HEK293 (cell line): ENCODE measurements at regions not wholly inside any gene's neighbourhood (a gene's known extent, or its start where the extent isn't known, plus 50 kb on each side); places are given as distances from the start of the nearest gene placed in this dataset.

Experiments used
- KLF16 ChIP-seq: fragments of 450-650 bp; formaldehyde crosslinking; IDR thresholded peaks from 2 replicates; pipeline ENCODE4 v1.5.1; 2017; ENCODE audit warnings: missing biosample characterization, missing genetic modification characterization
- PRDM1 ChIP-seq: fragments of 450-650 bp; formaldehyde crosslinking; IDR thresholded peaks from 2 replicates; pipeline ENCODE4; 2016; ENCODE audit warnings: missing biosample characterization, missing genetic modification characterization
- SCRT2 ChIP-seq: fragments of 450-650 bp; formaldehyde crosslinking; IDR thresholded peaks from 2 replicates; pipeline ENCODE4 v1.5.1; 2016; ENCODE audit warnings: missing biosample characterization, missing genetic modification characterization
- ZBTB20 ChIP-seq: fragments of 450-650 bp; formaldehyde crosslinking; IDR thresholded peaks from 2 replicates; pipeline ENCODE4 v1.5.1; 2016; ENCODE audit warnings: missing biosample characterization, missing genetic modification characterization
- ZBTB7A ChIP-seq: fragments of 450-650 bp; formaldehyde crosslinking; IDR thresholded peaks from 2 replicates; pipeline ENCODE4 v1.5.1; 2016; ENCODE audit warnings: low read depth, missing biosample characterization, missing genetic modification characterization
- ZNF133 ChIP-seq: fragments of 450-650 bp; formaldehyde crosslinking; IDR thresholded peaks from 2 replicates; pipeline ENCODE4 v1.5.1; 2016; ENCODE audit warnings: missing biosample characterization, missing genetic modification characterization
- ZNF24 ChIP-seq: fragments of 450-650 bp; formaldehyde crosslinking; IDR thresholded peaks from 2 replicates; pipeline ENCODE4 v1.5.1; 2016; ENCODE audit warnings: missing biosample characterization, missing genetic modification characterization
- ZNF335 ChIP-seq: fragments of 450-650 bp; formaldehyde crosslinking; conservative IDR thresholded peaks from 2 replicates; pipeline ENCODE4 v1.5.1; 2016; ENCODE audit warnings: missing biosample characterization, missing genetic modification characterization
- ZNF354C ChIP-seq: fragments of 450-650 bp; formaldehyde crosslinking; IDR thresholded peaks from 2 replicates; pipeline ENCODE4 v1.5.1; 2016; ENCODE audit warnings: missing biosample characterization, missing genetic modification characterization, low read depth, borderline replicate concordance
- ZNF404 ChIP-seq: fragments of 450-650 bp; formaldehyde crosslinking; IDR thresholded peaks from 2 replicates; pipeline ENCODE4 v1.5.1; 2017; ENCODE audit warnings: missing biosample characterization, missing genetic modification characterization
- ZNF473 ChIP-seq: fragments of 450-650 bp; formaldehyde crosslinking; IDR thresholded peaks from 2 replicates; pipeline ENCODE4 v1.5.1; 2017; ENCODE audit warnings: missing biosample characterization, missing genetic modification characterization
- ZNF530 ChIP-seq: fragments of 450-650 bp; formaldehyde crosslinking; IDR thresholded peaks from 2 replicates; pipeline ENCODE4 v1.5.1; 2016; ENCODE audit warnings: low read depth, missing biosample characterization, missing genetic modification characterization
- ZNF548 ChIP-seq: fragments of 450-650 bp; formaldehyde crosslinking; IDR thresholded peaks from 2 replicates; pipeline ENCODE4 v1.5.1; 2016; ENCODE audit warnings: missing biosample characterization, missing genetic modification characterization
- ZNF600 ChIP-seq: fragments of 450-650 bp; formaldehyde crosslinking; IDR thresholded peaks from 2 replicates; pipeline ENCODE4 v1.5.1; 2016; ENCODE audit warnings: missing biosample characterization, missing genetic modification characterization
- ZNF626 ChIP-seq: fragments of 450-650 bp; sonication (Bioruptor Pico); formaldehyde crosslinking; IDR thresholded peaks from 2 replicates; pipeline ENCODE4 v1.5.1; 2018; ENCODE audit warnings: missing biosample characterization, missing genetic modification characterization, inconsistent platforms
- ZNF654 ChIP-seq: fragments of 450-650 bp; formaldehyde crosslinking; IDR thresholded peaks from 2 replicates; pipeline ENCODE4 v1.5.1; 2016; ENCODE audit warnings: low read depth, missing biosample characterization, missing genetic modification characterization
- ZNF747 ChIP-seq: fragments of 450-650 bp; formaldehyde crosslinking; IDR thresholded peaks from 2 replicates; pipeline ENCODE4 v1.5.1; 2016; ENCODE audit warnings: missing biosample characterization, missing genetic modification characterization
- ZNF837 ChIP-seq: fragments of 450-650 bp; formaldehyde crosslinking; IDR thresholded peaks from 2 replicates; pipeline ENCODE4 v1.5.1; 2016; ENCODE audit warnings: missing biosample characterization, missing genetic modification characterization
- TF ChIP-seq, protein P1 (sequence below): fragments of 450-650 bp; formaldehyde crosslinking; IDR thresholded peaks from 2 replicates; pipeline ENCODE4 v1.5.1; 2016; ENCODE audit warnings: missing biosample characterization, missing genetic modification characterization, borderline replicate concordance
- TF ChIP-seq, protein P2 (sequence below): fragments of 450-650 bp; formaldehyde crosslinking; IDR thresholded peaks from 2 replicates; pipeline ENCODE4 v1.5.1; 2016; ENCODE audit warnings: missing biosample characterization, missing genetic modification characterization
- TF ChIP-seq, protein P3 (sequence below): fragments of 450-650 bp; formaldehyde crosslinking; IDR thresholded peaks from 2 replicates; pipeline ENCODE4 v1.5.1; 2017; ENCODE audit warnings: missing biosample characterization, missing genetic modification characterization
- TF ChIP-seq, protein P4 (sequence below): fragments of 450-650 bp; formaldehyde crosslinking; IDR thresholded peaks from 2 replicates; pipeline ENCODE4 v1.5.1; 2016; ENCODE audit warnings: missing biosample characterization, missing genetic modification characterization
- TF ChIP-seq, protein P5 (sequence below): fragments of 450-650 bp; formaldehyde crosslinking; IDR thresholded peaks from 2 replicates; pipeline ENCODE4 v1.5.1; 2016; ENCODE audit warnings: missing biosample characterization, missing genetic modification characterization, low read depth
- TF ChIP-seq, protein P6 (sequence below): fragments of 450-650 bp; formaldehyde crosslinking; IDR thresholded peaks from 2 replicates; pipeline ENCODE4 v1.5.1; 2016; ENCODE audit warnings: missing biosample characterization, missing genetic modification characterization

DNA sequence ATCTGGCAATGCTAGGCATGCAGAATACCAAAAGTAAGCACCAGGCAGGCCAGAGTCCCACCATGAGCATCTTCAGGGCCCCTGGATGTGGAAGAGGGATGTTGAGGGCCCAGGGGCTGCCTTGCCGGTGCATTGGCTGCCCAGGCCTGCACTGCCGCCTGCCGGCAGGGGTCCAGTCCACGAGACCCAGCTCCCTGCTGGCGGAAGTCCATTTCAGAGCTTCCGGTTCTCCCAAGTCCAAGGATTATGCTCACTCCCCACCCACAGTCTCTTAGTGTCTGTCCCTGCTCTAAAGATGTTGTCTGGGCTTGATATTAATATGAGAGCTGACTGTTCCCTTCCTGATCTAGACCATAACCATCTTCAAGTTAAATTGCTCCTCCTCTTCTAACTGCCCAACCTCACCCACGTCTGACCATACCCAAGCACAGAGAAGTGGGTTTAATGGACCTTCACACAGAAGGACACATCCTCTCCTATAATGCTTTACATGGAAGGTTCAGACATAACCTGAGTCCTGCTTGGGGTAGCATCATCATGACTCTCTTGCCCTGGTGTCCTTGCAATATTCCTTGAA, 117.4 kb downstream of the DAD1 start (continued):
- TF ChIP-seq, protein P1, sequence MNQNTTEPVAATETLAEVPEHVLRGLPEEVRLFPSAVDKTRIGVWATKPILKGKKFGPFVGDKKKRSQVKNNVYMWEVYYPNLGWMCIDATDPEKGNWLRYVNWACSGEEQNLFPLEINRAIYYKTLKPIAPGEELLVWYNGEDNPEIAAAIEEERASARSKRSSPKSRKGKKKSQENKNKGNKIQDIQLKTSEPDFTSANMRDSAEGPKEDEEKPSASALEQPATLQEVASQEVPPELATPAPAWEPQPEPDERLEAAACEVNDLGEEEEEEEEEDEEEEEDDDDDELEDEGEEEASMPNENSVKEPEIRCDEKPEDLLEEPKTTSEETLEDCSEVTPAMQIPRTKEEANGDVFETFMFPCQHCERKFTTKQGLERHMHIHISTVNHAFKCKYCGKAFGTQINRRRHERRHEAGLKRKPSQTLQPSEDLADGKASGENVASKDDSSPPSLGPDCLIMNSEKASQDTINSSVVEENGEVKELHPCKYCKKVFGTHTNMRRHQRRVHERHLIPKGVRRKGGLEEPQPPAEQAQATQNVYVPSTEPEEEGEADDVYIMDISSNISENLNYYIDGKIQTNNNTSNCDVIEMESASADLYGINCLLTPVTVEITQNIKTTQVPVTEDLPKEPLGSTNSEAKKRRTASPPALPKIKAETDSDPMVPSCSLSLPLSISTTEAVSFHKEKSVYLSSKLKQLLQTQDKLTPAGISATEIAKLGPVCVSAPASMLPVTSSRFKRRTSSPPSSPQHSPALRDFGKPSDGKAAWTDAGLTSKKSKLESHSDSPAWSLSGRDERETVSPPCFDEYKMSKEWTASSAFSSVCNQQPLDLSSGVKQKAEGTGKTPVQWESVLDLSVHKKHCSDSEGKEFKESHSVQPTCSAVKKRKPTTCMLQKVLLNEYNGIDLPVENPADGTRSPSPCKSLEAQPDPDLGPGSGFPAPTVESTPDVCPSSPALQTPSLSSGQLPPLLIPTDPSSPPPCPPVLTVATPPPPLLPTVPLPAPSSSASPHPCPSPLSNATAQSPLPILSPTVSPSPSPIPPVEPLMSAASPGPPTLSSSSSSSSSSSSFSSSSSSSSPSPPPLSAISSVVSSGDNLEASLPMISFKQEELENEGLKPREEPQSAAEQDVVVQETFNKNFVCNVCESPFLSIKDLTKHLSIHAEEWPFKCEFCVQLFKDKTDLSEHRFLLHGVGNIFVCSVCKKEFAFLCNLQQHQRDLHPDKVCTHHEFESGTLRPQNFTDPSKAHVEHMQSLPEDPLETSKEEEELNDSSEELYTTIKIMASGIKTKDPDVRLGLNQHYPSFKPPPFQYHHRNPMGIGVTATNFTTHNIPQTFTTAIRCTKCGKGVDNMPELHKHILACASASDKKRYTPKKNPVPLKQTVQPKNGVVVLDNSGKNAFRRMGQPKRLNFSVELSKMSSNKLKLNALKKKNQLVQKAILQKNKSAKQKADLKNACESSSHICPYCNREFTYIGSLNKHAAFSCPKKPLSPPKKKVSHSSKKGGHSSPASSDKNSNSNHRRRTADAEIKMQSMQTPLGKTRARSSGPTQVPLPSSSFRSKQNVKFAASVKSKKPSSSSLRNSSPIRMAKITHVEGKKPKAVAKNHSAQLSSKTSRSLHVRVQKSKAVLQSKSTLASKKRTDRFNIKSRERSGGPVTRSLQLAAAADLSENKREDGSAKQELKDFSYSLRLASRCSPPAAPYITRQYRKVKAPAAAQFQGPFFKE (tag by site-specific recombination), result no peak
- no peak for TF ChIP-seq KLF16 (tag by site-specific recombination)
- no peak for TF ChIP-seq ZNF404 (tag by site-specific recombination)
- TF ChIP-seq, protein P2, sequence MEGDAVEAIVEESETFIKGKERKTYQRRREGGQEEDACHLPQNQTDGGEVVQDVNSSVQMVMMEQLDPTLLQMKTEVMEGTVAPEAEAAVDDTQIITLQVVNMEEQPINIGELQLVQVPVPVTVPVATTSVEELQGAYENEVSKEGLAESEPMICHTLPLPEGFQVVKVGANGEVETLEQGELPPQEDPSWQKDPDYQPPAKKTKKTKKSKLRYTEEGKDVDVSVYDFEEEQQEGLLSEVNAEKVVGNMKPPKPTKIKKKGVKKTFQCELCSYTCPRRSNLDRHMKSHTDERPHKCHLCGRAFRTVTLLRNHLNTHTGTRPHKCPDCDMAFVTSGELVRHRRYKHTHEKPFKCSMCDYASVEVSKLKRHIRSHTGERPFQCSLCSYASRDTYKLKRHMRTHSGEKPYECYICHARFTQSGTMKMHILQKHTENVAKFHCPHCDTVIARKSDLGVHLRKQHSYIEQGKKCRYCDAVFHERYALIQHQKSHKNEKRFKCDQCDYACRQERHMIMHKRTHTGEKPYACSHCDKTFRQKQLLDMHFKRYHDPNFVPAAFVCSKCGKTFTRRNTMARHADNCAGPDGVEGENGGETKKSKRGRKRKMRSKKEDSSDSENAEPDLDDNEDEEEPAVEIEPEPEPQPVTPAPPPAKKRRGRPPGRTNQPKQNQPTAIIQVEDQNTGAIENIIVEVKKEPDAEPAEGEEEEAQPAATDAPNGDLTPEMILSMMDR (tag by site-specific recombination), result peak; percentile 77
- TF ChIP-seq ZNF654 (tag by site-specific recombination), result peak; percentile 37
- no peak for TF ChIP-seq ZNF626
- no peak for TF ChIP-seq ZNF837 (tag by site-specific recombination)
- peak; percentile 30; the same call in 1 of the 2 replicates for TF ChIP-seq ZNF335 (tag by site-specific recombination)
- TF ChIP-seq ZNF548 (tag by site-specific recombination), result no peak
- TF ChIP-seq ZBTB20 (tag by site-specific recombination), result peak; percentile 36; the same call in 1 of the 2 replicates
- no peak for TF ChIP-seq ZNF473 (tag by site-specific recombination)
- no peak for TF ChIP-seq ZNF600
- TF ChIP-seq, protein P3, sequence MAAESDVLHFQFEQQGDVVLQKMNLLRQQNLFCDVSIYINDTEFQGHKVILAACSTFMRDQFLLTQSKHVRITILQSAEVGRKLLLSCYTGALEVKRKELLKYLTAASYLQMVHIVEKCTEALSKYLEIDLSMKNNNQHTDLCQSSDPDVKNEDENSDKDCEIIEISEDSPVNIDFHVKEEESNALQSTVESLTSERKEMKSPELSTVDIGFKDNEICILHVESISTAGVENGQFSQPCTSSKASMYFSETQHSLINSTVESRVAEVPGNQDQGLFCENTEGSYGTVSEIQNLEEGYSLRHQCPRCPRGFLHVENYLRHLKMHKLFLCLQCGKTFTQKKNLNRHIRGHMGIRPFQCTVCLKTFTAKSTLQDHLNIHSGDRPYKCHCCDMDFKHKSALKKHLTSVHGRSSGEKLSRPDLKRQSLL (tag by site-specific recombination), result no peak
- TF ChIP-seq ZNF24, result no peak; the same call in 1 of the 2 replicates
- TF ChIP-seq ZBTB7A (tag by site-specific recombination), result no peak
- TF ChIP-seq, protein P4, sequence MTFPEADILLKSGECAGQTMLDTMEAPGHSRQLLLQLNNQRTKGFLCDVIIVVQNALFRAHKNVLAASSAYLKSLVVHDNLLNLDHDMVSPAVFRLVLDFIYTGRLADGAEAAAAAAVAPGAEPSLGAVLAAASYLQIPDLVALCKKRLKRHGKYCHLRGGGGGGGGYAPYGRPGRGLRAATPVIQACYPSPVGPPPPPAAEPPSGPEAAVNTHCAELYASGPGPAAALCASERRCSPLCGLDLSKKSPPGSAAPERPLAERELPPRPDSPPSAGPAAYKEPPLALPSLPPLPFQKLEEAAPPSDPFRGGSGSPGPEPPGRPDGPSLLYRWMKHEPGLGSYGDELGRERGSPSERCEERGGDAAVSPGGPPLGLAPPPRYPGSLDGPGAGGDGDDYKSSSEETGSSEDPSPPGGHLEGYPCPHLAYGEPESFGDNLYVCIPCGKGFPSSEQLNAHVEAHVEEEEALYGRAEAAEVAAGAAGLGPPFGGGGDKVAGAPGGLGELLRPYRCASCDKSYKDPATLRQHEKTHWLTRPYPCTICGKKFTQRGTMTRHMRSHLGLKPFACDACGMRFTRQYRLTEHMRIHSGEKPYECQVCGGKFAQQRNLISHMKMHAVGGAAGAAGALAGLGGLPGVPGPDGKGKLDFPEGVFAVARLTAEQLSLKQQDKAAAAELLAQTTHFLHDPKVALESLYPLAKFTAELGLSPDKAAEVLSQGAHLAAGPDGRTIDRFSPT (tag by site-specific recombination), result no peak
- no peak for TF ChIP-seq SCRT2 (tag by site-specific recombination)
- TF ChIP-seq ZNF354C (tag by site-specific recombination), result no peak
- TF ChIP-seq PRDM1 (tag by site-specific recombination), result no peak
- TF ChIP-seq, protein P5, sequence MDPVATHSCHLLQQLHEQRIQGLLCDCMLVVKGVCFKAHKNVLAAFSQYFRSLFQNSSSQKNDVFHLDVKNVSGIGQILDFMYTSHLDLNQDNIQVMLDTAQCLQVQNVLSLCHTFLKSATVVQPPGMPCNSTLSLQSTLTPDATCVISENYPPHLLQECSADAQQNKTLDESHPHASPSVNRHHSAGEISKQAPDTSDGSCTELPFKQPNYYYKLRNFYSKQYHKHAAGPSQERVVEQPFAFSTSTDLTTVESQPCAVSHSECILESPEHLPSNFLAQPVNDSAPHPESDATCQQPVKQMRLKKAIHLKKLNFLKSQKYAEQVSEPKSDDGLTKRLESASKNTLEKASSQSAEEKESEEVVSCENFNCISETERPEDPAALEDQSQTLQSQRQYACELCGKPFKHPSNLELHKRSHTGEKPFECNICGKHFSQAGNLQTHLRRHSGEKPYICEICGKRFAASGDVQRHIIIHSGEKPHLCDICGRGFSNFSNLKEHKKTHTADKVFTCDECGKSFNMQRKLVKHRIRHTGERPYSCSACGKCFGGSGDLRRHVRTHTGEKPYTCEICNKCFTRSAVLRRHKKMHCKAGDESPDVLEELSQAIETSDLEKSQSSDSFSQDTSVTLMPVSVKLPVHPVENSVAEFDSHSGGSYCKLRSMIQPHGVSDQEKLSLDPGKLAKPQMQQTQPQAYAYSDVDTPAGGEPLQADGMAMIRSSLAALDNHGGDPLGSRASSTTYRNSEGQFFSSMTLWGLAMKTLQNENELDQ (tag by site-specific recombination), result no peak
- TF ChIP-seq ZNF133, result no peak
- no peak for TF ChIP-seq ZNF747 (tag by site-specific recombination)
- TF ChIP-seq ZNF530 (tag by site-specific recombination), result no peak
- TF ChIP-seq, protein P6, sequence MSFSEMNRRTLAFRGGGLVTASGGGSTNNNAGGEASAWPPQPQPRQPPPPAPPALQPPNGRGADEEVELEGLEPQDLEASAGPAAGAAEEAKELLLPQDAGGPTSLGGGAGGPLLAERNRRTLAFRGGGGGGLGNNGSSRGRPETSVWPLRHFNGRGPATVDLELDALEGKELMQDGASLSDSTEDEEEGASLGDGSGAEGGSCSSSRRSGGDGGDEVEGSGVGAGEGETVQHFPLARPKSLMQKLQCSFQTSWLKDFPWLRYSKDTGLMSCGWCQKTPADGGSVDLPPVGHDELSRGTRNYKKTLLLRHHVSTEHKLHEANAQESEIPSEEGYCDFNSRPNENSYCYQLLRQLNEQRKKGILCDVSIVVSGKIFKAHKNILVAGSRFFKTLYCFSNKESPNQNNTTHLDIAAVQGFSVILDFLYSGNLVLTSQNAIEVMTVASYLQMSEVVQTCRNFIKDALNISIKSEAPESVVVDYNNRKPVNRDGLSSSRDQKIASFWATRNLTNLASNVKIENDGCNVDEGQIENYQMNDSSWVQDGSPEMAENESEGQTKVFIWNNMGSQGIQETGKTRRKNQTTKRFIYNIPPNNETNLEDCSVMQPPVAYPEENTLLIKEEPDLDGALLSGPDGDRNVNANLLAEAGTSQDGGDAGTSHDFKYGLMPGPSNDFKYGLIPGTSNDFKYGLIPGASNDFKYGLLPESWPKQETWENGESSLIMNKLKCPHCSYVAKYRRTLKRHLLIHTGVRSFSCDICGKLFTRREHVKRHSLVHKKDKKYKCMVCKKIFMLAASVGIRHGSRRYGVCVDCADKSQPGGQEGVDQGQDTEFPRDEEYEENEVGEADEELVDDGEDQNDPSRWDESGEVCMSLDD (tag by site-specific recombination), result no peak
